ENCODE measurements at regions not wholly inside any gene's neighbourhood (a gene's known extent, or its start where the extent isn't known, plus 50 kb on each side); places are given as distances from the start of the nearest gene placed in this dataset.
A peak's percentile ranks its signal among the peaks of the same experiment; 100 is the strongest.

DNA sequence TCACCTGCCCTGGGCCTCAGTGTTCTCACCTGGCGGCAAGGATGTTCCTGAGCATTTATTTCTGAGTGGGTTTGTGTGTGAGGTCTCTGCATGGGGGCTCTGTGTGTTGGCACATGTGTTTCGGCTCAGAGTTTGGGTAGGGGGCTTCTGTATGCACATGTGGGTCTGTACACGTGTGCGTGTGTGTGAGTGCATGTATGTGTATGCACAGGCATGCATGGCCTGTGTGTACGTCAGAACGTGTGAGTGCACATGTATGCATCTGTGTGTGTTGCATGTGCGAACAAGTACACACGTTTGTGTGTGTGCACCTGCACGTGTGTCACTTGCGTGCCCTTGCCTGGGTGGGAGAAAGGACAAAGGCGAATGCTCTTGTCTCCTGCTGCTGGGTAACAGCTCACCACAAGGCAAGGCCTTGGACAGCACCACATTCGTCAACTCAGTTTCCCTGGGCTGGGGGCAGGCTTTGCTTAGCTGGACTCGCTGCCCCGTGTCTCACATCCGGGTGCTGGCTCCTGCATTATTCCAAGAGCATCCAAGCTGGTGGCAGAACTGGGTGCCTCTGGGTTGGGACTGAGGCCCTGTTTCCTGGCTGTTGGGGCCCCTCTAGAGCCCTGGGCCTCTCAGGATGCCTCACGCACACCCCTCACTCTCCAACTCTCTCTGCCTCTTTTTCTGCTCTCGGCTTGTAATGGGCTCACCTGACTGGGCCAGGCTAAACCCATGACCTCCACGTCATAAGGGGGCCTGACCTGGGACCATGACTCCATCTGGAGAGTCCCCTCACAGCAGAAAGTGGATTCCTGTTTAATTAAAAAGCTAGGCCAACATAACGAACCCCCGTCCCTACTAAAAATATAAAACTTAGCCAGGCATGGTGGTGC lies 153.6 kb upstream of the C14orf180 start:
- no peaks in the 10 kb centered on the region for H3K9me3 ChIP-seq (ENCODE audit: control insufficient read depth, insufficient read depth, low read depth, low read length)
- no peaks in the 10 kb centered on the region; the same call in 1 of the 2 replicates for H3K4me1 ChIP-seq (ENCODE audit: control insufficient read depth, insufficient read depth, low read length)
- ChIA-PET CTCF (interaction anchor here (0.6 to 0.7 kb wide), 2 partner anchors 204 to 876 kb away, joined by 3 read pairs; no protein-coding TSS in a partner anchor), POLR2A (no interaction called here)
- H3K27ac ChIP-seq (ENCODE audit: extremely low read depth, low read depth, low read length): no peak overlapping the region
- no peaks in the 10 kb centered on the region for H3K36me3 ChIP-seq (ENCODE audit: control insufficient read depth in 2 of 2, insufficient read depth in 1 of 2, low read length in 2 of 2)
- H3K4me3 ChIP-seq (ENCODE audit: low read depth, low read length): no peak overlapping the region
- TF ChIP-seq ZBTB20 (tag by site-specific recombination; IDR thresholded peaks at IDR 0.05): no peak
- TF ChIP-seq ZNF335 (tag by site-specific recombination; conservative IDR thresholded peaks at IDR 0.05): 0 out of 2 replicates have a peak, but pooled peaks have one; percentile 31

GRCh38 chr14:104427131-104427851 lies 152.3 kb upstream of the C14orf180 start:
- TF ChIP-seq ZIC2 (tag by site-specific recombination; IDR thresholded peaks at IDR 0.05): peak; percentile 52
- no peak for TF ChIP-seq TRIM28 (IDR thresholded peaks at IDR 0.05; ENCODE audit: borderline replicate concordance, low read length)
- H3K4me3 ChIP-seq (ENCODE audit: low read depth, low read length): no peak overlapping the region
- no peak overlapping the region for H3K27ac ChIP-seq (ENCODE audit: extremely low read depth, low read depth, low read length)
- no peaks in the 10 kb centered on the region for H3K9me3 ChIP-seq (ENCODE audit: control insufficient read depth, insufficient read depth, low read depth, low read length)
- no peaks in the 10 kb centered on the region; the same call in 1 of the 2 replicates for H3K4me1 ChIP-seq (ENCODE audit: control insufficient read depth, insufficient read depth, low read length)
- ChIA-PET POLR2A (no interaction called here), CTCF (interaction anchor here (0.7 kb wide), 1 partner anchor 877 kb away, joined by 3 read pairs; no protein-coding TSS in a partner anchor)
- H3K36me3 ChIP-seq (ENCODE audit: control insufficient read depth in 2 of 2, insufficient read depth in 1 of 2, low read length in 2 of 2): no peaks in the 10 kb centered on the region

GRCh38 chr14:104428333-104428851 lies 151.2 kb upstream of the C14orf180 start:
- ChIA-PET CTCF (no interaction called here), POLR2A (no interaction called here)
- TF ChIP-seq ZNF596 (tag by site-specific recombination; IDR thresholded peaks at IDR 0.05) (no peak), KLF1 (tag by site-specific recombination; IDR thresholded peaks at IDR 0.05) (peak; percentile 51)
- no peak overlapping the region for H3K27ac ChIP-seq (ENCODE audit: extremely low read depth, low read depth, low read length)
- no peaks in the 10 kb centered on the region; the same call in 1 of the 2 replicates for H3K4me1 ChIP-seq (ENCODE audit: control insufficient read depth, insufficient read depth, low read length)
- no peaks in the 10 kb centered on the region for H3K36me3 ChIP-seq (ENCODE audit: control insufficient read depth in 2 of 2, insufficient read depth in 1 of 2, low read length in 2 of 2)
- no peak overlapping the region for H3K4me3 ChIP-seq (ENCODE audit: low read depth, low read length)
- H3K9me3 ChIP-seq (ENCODE audit: control insufficient read depth, insufficient read depth, low read depth, low read length): no peaks in the 10 kb centered on the region

DNA sequence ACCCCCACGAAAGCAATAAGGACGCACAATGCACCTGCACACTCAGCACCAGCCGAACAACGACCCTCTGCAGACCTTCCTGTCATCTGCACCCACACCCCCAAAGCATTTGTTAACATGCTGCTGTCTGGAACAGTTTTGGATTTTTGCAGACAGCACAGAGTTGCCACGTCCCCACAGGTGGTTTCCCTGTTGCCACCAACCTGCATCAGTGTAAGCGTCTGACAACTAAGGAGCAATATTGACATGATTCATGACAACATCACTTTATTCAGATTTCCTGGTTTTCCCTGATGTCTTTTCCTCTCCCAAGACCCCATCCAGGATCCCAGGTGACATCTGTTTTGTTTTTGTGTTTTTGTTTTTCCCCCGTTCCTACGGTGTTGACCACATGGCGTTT lies 150.7 kb upstream of the C14orf180 start:
- Histone ChIP-seq H3K27ac (ENCODE audit: extremely low read depth, low read depth, low read length) (no peak overlapping the region), H3K36me3 (ENCODE audit: control insufficient read depth in 2 of 2, insufficient read depth in 1 of 2, low read length in 2 of 2) (no peaks in the 10 kb centered on the region), H3K9me3 (ENCODE audit: control insufficient read depth, insufficient read depth, low read depth, low read length) (no peaks in the 10 kb centered on the region), H3K4me3 (ENCODE audit: low read depth, low read length) (no peak overlapping the region), H3K4me1 (ENCODE audit: control insufficient read depth, insufficient read depth, low read length) (no peaks in the 10 kb centered on the region; the same call in 1 of the 2 replicates)
- TF ChIP-seq ZNF645 (tag by site-specific recombination; IDR thresholded peaks at IDR 0.05) (no peak), GLI4 (tag by site-specific recombination; IDR thresholded peaks at IDR 0.05) (no peak), SCRT2 (tag by site-specific recombination; IDR thresholded peaks at IDR 0.05) (peak; percentile 90), ZNF518A (tag by site-specific recombination; conservative IDR thresholded peaks at IDR 0.05; ENCODE audit: low read depth) (no peak), SCRT1 (tag by site-specific recombination; IDR thresholded peaks at IDR 0.05; ENCODE audit: borderline replicate concordance) (peak; percentile 93)
- ChIA-PET POLR2A (no interaction called here), CTCF (no interaction called here)

All from HEK293 (cell line).